Mesenchymal stem cell (in vitro differentiated cells and primary cell): ENCODE measurements at regions not wholly inside any gene's neighbourhood (a gene's known extent, or its start where the extent isn't known, plus 50 kb on each side); places are given as distances from the start of the nearest gene placed in this dataset.

Experiments used
- DNase-seq: peaks from one replicate; pipeline ENCODE4 v3.0.0-alpha.2; 2013
- H2AFZ ChIP-seq: one replicate; pipeline ENCODE4 v1.6.1; 2013; ENCODE audit warnings: low read depth, mild to moderate bottlenecking, control low read depth, inconsistent platforms, low read length, moderate library complexity
- H2AK5ac ChIP-seq: 2 replicates; pipeline ENCODE4 v1.6.1; 2013; ENCODE audit warnings: low read length, moderate library complexity, mild to moderate bottlenecking, inconsistent platforms; ENCODE audit not compliant: severe bottlenecking
- H2BK120ac ChIP-seq: one replicate; pipeline ENCODE4 v1.6.1; 2013; ENCODE audit warnings: low read depth, mild to moderate bottlenecking, inconsistent platforms, low read length, moderate library complexity
- H2BK12ac ChIP-seq, 2 experiments: one replicate each; pipeline ENCODE4 v1.6.1; 2013; ENCODE audit warnings: inconsistent platforms in 2 of 2, low read length in 2 of 2, mild to moderate bottlenecking in 2 of 2, moderate library complexity in 2 of 2, control low read depth in 1 of 2
- H2BK15ac ChIP-seq: one replicate; pipeline ENCODE4 v1.6.1; 2013; ENCODE audit warnings: mild to moderate bottlenecking, low read depth, inconsistent platforms; ENCODE audit not compliant: poor library complexity, severe bottlenecking
- H2BK5ac ChIP-seq: 2 replicates; pipeline ENCODE4 v1.6.1; 2013; ENCODE audit warnings: low read depth, mild to moderate bottlenecking, low read length, control low read depth, inconsistent platforms; ENCODE audit not compliant: poor library complexity, severe bottlenecking
- H3K14ac ChIP-seq, 2 experiments: one replicate each; pipeline ENCODE4 v1.6.1; 2013; ENCODE audit warnings: inconsistent platforms in 2 of 2, low read length in 2 of 2, control low read depth in 1 of 2, mild to moderate bottlenecking in 1 of 2, moderate library complexity in 1 of 2
- H3K18ac ChIP-seq, 2 experiments: one replicate each; pipeline ENCODE4 v1.6.1; 2013; ENCODE audit warnings: inconsistent platforms in 2 of 2, low read length in 2 of 2, control low read depth in 1 of 2, low read depth in 1 of 2, mild to moderate bottlenecking in 1 of 2
- H3K23ac ChIP-seq, 2 experiments: one replicate each; pipeline ENCODE4 v1.6.1; 2013; ENCODE audit warnings: inconsistent platforms in 2 of 2, low read length in 2 of 2, mild to moderate bottlenecking in 2 of 2, moderate library complexity in 2 of 2, control low read depth in 1 of 2
- H3K27ac ChIP-seq: 2 replicates; pipeline ENCODE4 v1.5.1; 2013; ENCODE audit warnings: mild to moderate bottlenecking, moderate library complexity, low read length, control low read depth, inconsistent platforms; ENCODE audit not compliant: poor library complexity, severe bottlenecking
- H3K27me3 ChIP-seq, 2 experiments: 2 replicates each; pipeline versions ENCODE4 v1.6.1 to v1.7.0; 2013; ENCODE audit warnings: low read length in 2 of 2, mild to moderate bottlenecking in 2 of 2, moderate library complexity in 2 of 2, control low read depth in 1 of 2, inconsistent platforms in 1 of 2; ENCODE audit not compliant: control insufficient read depth in 1 of 2, insufficient read depth in 1 of 2
- H3K36me3 ChIP-seq, 2 experiments: 2 replicates each; pipeline versions ENCODE4 v1.6.1 to v1.7.0; 2013; ENCODE audit warnings: low read length in 2 of 2, control low read depth in 1 of 2, inconsistent platforms in 1 of 2, low read depth in 1 of 2, mild to moderate bottlenecking in 1 of 2; ENCODE audit not compliant: insufficient read depth in 2 of 2, control insufficient read depth in 1 of 2
- H3K4ac ChIP-seq, 2 experiments: one replicate each; pipeline ENCODE4 v1.6.1; 2013; ENCODE audit warnings: inconsistent platforms in 2 of 2, low read length in 2 of 2, mild to moderate bottlenecking in 2 of 2, moderate library complexity in 2 of 2, control low read depth in 1 of 2, low read depth in 1 of 2
- H3K4me1 ChIP-seq: 2 replicates; pipeline ENCODE4 v1.6.1; 2013; ENCODE audit warnings: low read depth, low read length, control low read depth; ENCODE audit not compliant: control insufficient read depth, insufficient read depth
- H3K4me2 ChIP-seq: 2 replicates; pipeline ENCODE4 v1.6.1; 2013; ENCODE audit warnings: low read length, mild to moderate bottlenecking, inconsistent platforms; ENCODE audit not compliant: poor library complexity, severe bottlenecking
- H3K4me3 ChIP-seq, 2 experiments: 2 replicates each; pipeline versions ENCODE4 v1.5.1 to v1.7.0; 2013; ENCODE audit warnings: low read length in 2 of 2, mild to moderate bottlenecking in 2 of 2, control low read depth in 1 of 2, low read depth in 1 of 2; ENCODE audit not compliant: insufficient read depth in 1 of 2
- H3K79me1 ChIP-seq: replicated peaks from 2 replicates; pipeline ENCODE4 v1.6.1; 2013; ENCODE audit warnings: mild to moderate bottlenecking, control low read depth, low read length, inconsistent platforms; ENCODE audit not compliant: poor library complexity, severe bottlenecking
- H3K9ac ChIP-seq: 2 replicates; pipeline ENCODE4 v1.7.0; 2013; ENCODE audit warnings: mild to moderate bottlenecking, low read length, moderate library complexity
- H3K9me3 ChIP-seq: 2 replicates; pipeline ENCODE4 v1.7.0; 2013; ENCODE audit warnings: mild to moderate bottlenecking, low read length; ENCODE audit not compliant: control insufficient read depth
- H4K8ac ChIP-seq: one replicate; pipeline ENCODE4 v1.6.1; 2013; ENCODE audit warnings: inconsistent platforms, mild to moderate bottlenecking, low read length, moderate library complexity
- H4K91ac ChIP-seq: one replicate; pipeline ENCODE4 v1.6.1; 2013; ENCODE audit warnings: mild to moderate bottlenecking, low read length, inconsistent platforms
- WGBS: methylation state at CpG from one replicate; pipeline ENCODE4 v1.1.7; 2013; ENCODE audit warnings: mixed read lengths; 5-methylcytosine and 5-hydroxymethylcytosine counted together

- peaks cover 4% of the 10 kb centered on the region for H3K9me3 ChIP-seq
- no peak for DNase-seq
These were observed 142.2 kb downstream of the FGF9 start for GRCh38 chr13:21813110-21813509.

GRCh38 chr13:21813844-21814243 is 143.0 kb downstream of the FGF9 start:
- H3K4ac ChIP-seq = no peak overlapping the region
- no peaks in the 10 kb centered on the region for H3K36me3 ChIP-seq
- H3K4me3 ChIP-seq = no peak overlapping the region
- no peak overlapping the region for H3K4me2 ChIP-seq
- 91% methylated on average over 4 of the region's 4 CpGs for WGBS
- no peak overlapping the region for H2BK5ac ChIP-seq
- no peak overlapping the region for H4K91ac ChIP-seq
- no peak overlapping the region for H3K9ac ChIP-seq
- no peak overlapping the region for H2BK120ac ChIP-seq
- no peak overlapping the region for H3K18ac ChIP-seq
- H3K27ac ChIP-seq = no peak overlapping the region
- no peak overlapping the region for H2BK15ac ChIP-seq
- no peak overlapping the region for H4K8ac ChIP-seq
- peaks cover 0 to 8% of the 10 kb centered on the region in 2 experiments for H3K27me3 ChIP-seq
- DNase-seq = no peak
- H2AK5ac ChIP-seq = no peak overlapping the region
- no peak overlapping the region for H2AFZ ChIP-seq
- H3K79me1 ChIP-seq = no peaks in the 10 kb centered on the region
- peaks cover 10% of the 10 kb centered on the region for H3K4me1 ChIP-seq
- no peak overlapping the region for H3K23ac ChIP-seq
- H2BK12ac ChIP-seq = no peak overlapping the region
- no peak overlapping the region for H3K14ac ChIP-seq
- peaks cover 4% of the 10 kb centered on the region for H3K9me3 ChIP-seq

More at GRCh38 chr13:21813110-21813509, 142.2 kb downstream of the FGF9 start:
- no peaks in the 10 kb centered on the region for H3K79me1 ChIP-seq
- no peak overlapping the region for H2BK15ac ChIP-seq
- no peak overlapping the region for H3K14ac ChIP-seq
- H3K4me2 ChIP-seq = no peak overlapping the region
- H3K4ac ChIP-seq = no peak overlapping the region
- no peaks in the 10 kb centered on the region for H3K36me3 ChIP-seq
- no peak overlapping the region for H2BK12ac ChIP-seq
- H2AK5ac ChIP-seq = no peak overlapping the region
- peaks cover 0 to 8% of the 10 kb centered on the region in 2 experiments for H3K27me3 ChIP-seq
- H3K4me3 ChIP-seq = no peak overlapping the region
- no peak overlapping the region for H4K8ac ChIP-seq
- H4K91ac ChIP-seq = no peak overlapping the region
- no peak overlapping the region for H3K18ac ChIP-seq
- H3K9ac ChIP-seq = no peak overlapping the region
- 97% methylated on average over 2 of the region's 4 CpGs for WGBS
- H2AFZ ChIP-seq = no peak overlapping the region
- H3K27ac ChIP-seq = no peak overlapping the region
- peaks cover 10% of the 10 kb centered on the region for H3K4me1 ChIP-seq
- no peak overlapping the region for H3K23ac ChIP-seq
- H2BK120ac ChIP-seq = no peak overlapping the region
- no peak overlapping the region for H2BK5ac ChIP-seq

DNA sequence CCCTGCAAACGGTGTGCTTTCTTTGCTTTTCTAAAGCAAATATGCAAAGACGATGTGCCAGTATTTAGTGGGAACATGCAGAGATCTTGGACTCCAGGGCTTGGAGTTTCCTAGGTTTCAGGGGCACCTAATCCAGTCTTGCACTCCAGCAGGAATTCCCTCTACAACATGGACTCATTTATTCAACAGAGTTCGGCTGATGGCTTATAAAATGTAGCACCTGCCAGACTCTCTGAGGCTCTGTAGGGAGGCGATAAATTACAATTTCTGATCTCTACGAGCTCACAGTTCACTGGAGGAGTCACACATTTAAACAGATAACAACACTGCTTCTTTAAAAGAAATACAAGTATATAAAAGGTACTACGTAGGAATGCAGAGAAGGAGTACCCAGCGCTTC is 143.7 kb downstream of the FGF9 start:
- H2AK5ac ChIP-seq = no peak overlapping the region
- peaks cover 4% of the 10 kb centered on the region for H3K9me3 ChIP-seq
- no peak overlapping the region for H2BK12ac ChIP-seq
- peaks cover 10% of the 10 kb centered on the region for H3K4me1 ChIP-seq
- DNase-seq = no peak
- H2AFZ ChIP-seq = no peak overlapping the region
- no peak overlapping the region for H3K27ac ChIP-seq
- peaks cover 0 to 8% of the 10 kb centered on the region in 2 experiments for H3K27me3 ChIP-seq
- H2BK15ac ChIP-seq = no peak overlapping the region
- H3K4me3 ChIP-seq = no peak overlapping the region
- no peak overlapping the region for H2BK120ac ChIP-seq
- H3K23ac ChIP-seq = no peak overlapping the region
- H3K9ac ChIP-seq = no peak overlapping the region
- no peak overlapping the region for H3K4ac ChIP-seq
- H3K79me1 ChIP-seq = no peaks in the 10 kb centered on the region
- H3K14ac ChIP-seq = no peak overlapping the region
- WGBS = 81% methylated on average over 7 of the region's 7 CpGs
- H3K4me2 ChIP-seq = no peak overlapping the region
- H4K8ac ChIP-seq = no peak overlapping the region
- H3K36me3 ChIP-seq = no peaks in the 10 kb centered on the region
- no peak overlapping the region for H3K18ac ChIP-seq
- H2BK5ac ChIP-seq = no peak overlapping the region
- no peak overlapping the region for H4K91ac ChIP-seq

GRCh38 chr13:21817878-21818277 is 147.0 kb downstream of the FGF9 start:
- Histone ChIP-seq H3K27me3 (no peaks in the 10 kb centered on the region), H3K4me3 (no peak overlapping the region), H2BK15ac (no peak overlapping the region), H2AFZ (no peak overlapping the region), H2BK5ac (no peak overlapping the region), H2BK120ac (no peak overlapping the region), H3K23ac (no peak overlapping the region), H3K79me1 (no peaks in the 10 kb centered on the region), H3K36me3 (no peaks in the 10 kb centered on the region), H3K4me1 (peaks cover 3% of the 10 kb centered on the region), H4K8ac (no peak overlapping the region), H3K18ac (no peak overlapping the region), H2AK5ac (no peak overlapping the region), H3K27ac (no peak overlapping the region), H3K4me2 (no peak overlapping the region), H3K14ac (no peak overlapping the region), H3K9ac (no peak overlapping the region), H2BK12ac (no peak overlapping the region), H3K9me3 (peaks cover 4% of the 10 kb centered on the region), H3K4ac (no peak overlapping the region), H4K91ac (no peak overlapping the region)
- DNase-seq = no peak
- WGBS = 90% methylated on average over 25 of the region's 25 CpGs
